GM23248 (cell line): ENCODE measurements at regions not wholly inside any gene's neighbourhood (a gene's known extent, or its start where the extent isn't known, plus 50 kb on each side); places are given as distances from the start of the nearest gene placed in this dataset.

Experiments
- DNase-seq: peaks from one replicate; pipeline ENCODE4 v3.0.0-alpha.2; 2015
- H2AFZ ChIP-seq: fragments of 200-600 bp; sonication (generic); 2 replicates; pipeline ENCODE4 v1.6.1; 2016; ENCODE audit warnings: antibody characterized with exemption
- H3F3A ChIP-seq: fragments of 200-600 bp; sonication (generic); 2 replicates; pipeline ENCODE4 v1.6.1; 2016; ENCODE audit warnings: mild to moderate bottlenecking, antibody characterized with exemption, mixed run types; ENCODE audit not compliant: insufficient read depth
- H3K27ac ChIP-seq: fragments of 200-600 bp; sonication (generic); 2 replicates; pipeline ENCODE4 v1.5.1; 2016; ENCODE audit warnings: mild to moderate bottlenecking
- H3K27me3 ChIP-seq: fragments of 200-600 bp; sonication (generic); replicated peaks from 2 replicates; pipeline ENCODE4 v1.6.1; 2016; ENCODE audit warnings: mild to moderate bottlenecking; ENCODE audit not compliant: insufficient read depth
- H3K36me3 ChIP-seq: fragments of 200-600 bp; sonication (generic); 2 replicates; pipeline ENCODE4 v1.6.1; 2016; ENCODE audit warnings: low read depth, mild to moderate bottlenecking
- H3K4me1 ChIP-seq: fragments of 200-600 bp; sonication (generic); 2 replicates; pipeline ENCODE4 v1.6.1; 2016; ENCODE audit warnings: mild to moderate bottlenecking; ENCODE audit not compliant: insufficient read depth
- H3K4me2 ChIP-seq: fragments of 200-600 bp; sonication (generic); one replicate; pipeline ENCODE4 v1.6.1; 2016; ENCODE audit warnings: mild to moderate bottlenecking; ENCODE audit not compliant: unreplicated experiment
- H3K4me3 ChIP-seq: fragments of 200-600 bp; sonication (generic); 2 replicates; pipeline ENCODE4 v1.5.1; 2016; ENCODE audit warnings: mild to moderate bottlenecking
- H3K79me2 ChIP-seq: fragments of 200-600 bp; sonication (generic); 2 replicates; pipeline ENCODE4 v1.6.1; 2016; ENCODE audit warnings: mild to moderate bottlenecking; ENCODE audit not compliant: insufficient read depth
- H3K9ac ChIP-seq: fragments of 200-600 bp; sonication (generic); 2 replicates; pipeline ENCODE4 v1.6.1; 2016; ENCODE audit warnings: mild to moderate bottlenecking
- H3K9me2 ChIP-seq: fragments of 200-600 bp; sonication (generic); 2 replicates; pipeline ENCODE4 v1.6.1; 2016; ENCODE audit warnings: mixed run types, mild to moderate bottlenecking, moderate library complexity; ENCODE audit not compliant: insufficient read depth
- H3K9me3 ChIP-seq: fragments of 200-600 bp; sonication (generic); one replicate; pipeline ENCODE4 v1.6.1; 2017; ENCODE audit warnings: low read depth
- H4K20me1 ChIP-seq: fragments of 200-600 bp; sonication (generic); 2 replicates; pipeline ENCODE4 v1.6.0; 2016; ENCODE audit not compliant: insufficient read depth
- EZH2 ChIP-seq: fragments of 200-600 bp; sonication (generic); IDR thresholded peaks from 2 replicates; pipeline ENCODE4 v1.6.1; 2018; ENCODE audit warnings: antibody characterized with exemption, mild to moderate bottlenecking; ENCODE audit not compliant: insufficient read depth, poor library complexity, severe bottlenecking
- EZH2phosphoT487 ChIP-seq: fragments of 200-600 bp; sonication (generic); IDR thresholded peaks from 2 replicates; pipeline ENCODE4 v1.6.1; 2018; ENCODE audit warnings: antibody characterized with exemption, moderate library complexity, mild to moderate bottlenecking, low read depth; ENCODE audit not compliant: insufficient read depth
- WGBS, 2 experiments: methylation state at CpG; one replicate each; pipeline ENCODE4 v1.1.6; 2015 to 2017; ENCODE audit warnings: low lambda C conversion rate in 2 of 2, low coverage in 1 of 2; ENCODE audit errors: missing lambda C conversion rate in 2 of 2; 5-methylcytosine and 5-hydroxymethylcytosine counted together
- in situ Hi-C: fragments of 300-500 bp; cut with MboI; formaldehyde crosslinking; loops from 2 replicates; pipeline ENCODE4 v1.15.0; 2020

- no peaks in the 10 kb centered on the region for H3K36me3 ChIP-seq
- no peaks in the 10 kb centered on the region for H4K20me1 ChIP-seq
- H3K27ac ChIP-seq, result no peak overlapping the region
- H3K79me2 ChIP-seq, result no peaks in the 10 kb centered on the region
- H2AFZ ChIP-seq, result no peak overlapping the region
- H3K9me2 ChIP-seq, result no peaks in the 10 kb centered on the region
- 69 to 74% methylated on average over 9 of the region's 9 CpGs for WGBS, 2 experiments
- no peak overlapping the region for H3K9ac ChIP-seq
- in situ Hi-C loops, result no loop called here
- H3K4me2 ChIP-seq, result no peak overlapping the region
- H3K9me3 ChIP-seq, result no peaks in the 10 kb centered on the region
- no peak for DNase-seq
- no peak for TF ChIP-seq EZH2
- no peak for TF ChIP-seq EZH2phosphoT487
- H3K27me3 ChIP-seq, result no peaks in the 10 kb centered on the region
- H3F3A ChIP-seq, result no peaks in the 10 kb centered on the region
- no peak overlapping the region for H3K4me3 ChIP-seq
- peaks cover 8% of the 10 kb centered on the region for H3K4me1 ChIP-seq
Measured at GRCh38 chr3:72306800-72307341, 521.9 kb upstream of the PROK2 start.

GRCh38 chr3:72303926-72304325 is 519.0 kb upstream of the PROK2 start:
- H3K9me2 ChIP-seq, result no peaks in the 10 kb centered on the region
- no peak for DNase-seq
- H3F3A ChIP-seq, result no peaks in the 10 kb centered on the region
- H3K27me3 ChIP-seq, result no peaks in the 10 kb centered on the region
- in situ Hi-C loops, result no loop called here
- no peak overlapping the region for H2AFZ ChIP-seq
- TF ChIP-seq EZH2phosphoT487, result no peak
- no peak for TF ChIP-seq EZH2
- 48 to 54% methylated on average over 7 of the region's 7 CpGs for WGBS, 2 experiments
- H3K4me1 ChIP-seq, result 0 out of 2 replicates have a peak, but pooled peaks cover 3% of the 10 kb centered on the region
- H3K4me3 ChIP-seq, result no peak overlapping the region
- no peak overlapping the region for H3K27ac ChIP-seq
- no peaks in the 10 kb centered on the region for H3K9me3 ChIP-seq
- no peak overlapping the region for H3K9ac ChIP-seq
- no peak overlapping the region for H3K4me2 ChIP-seq
- H3K36me3 ChIP-seq, result no peaks in the 10 kb centered on the region
- H4K20me1 ChIP-seq, result no peaks in the 10 kb centered on the region
- H3K79me2 ChIP-seq, result no peaks in the 10 kb centered on the region

GRCh38 chr3:72301779-72302178 is 516.8 kb upstream of the PROK2 start:
- 0 out of 2 replicates have a peak, but pooled peaks cover 3% of the 10 kb centered on the region for H3K4me1 ChIP-seq
- no peaks in the 10 kb centered on the region for H3K9me2 ChIP-seq
- H3K9me3 ChIP-seq, result no peaks in the 10 kb centered on the region
- no peaks in the 10 kb centered on the region for H3F3A ChIP-seq
- H3K36me3 ChIP-seq, result no peaks in the 10 kb centered on the region
- 84 to 90% methylated on average over 8 of the region's 8 CpGs for WGBS, 2 experiments
- H3K4me3 ChIP-seq, result no peak overlapping the region
- H4K20me1 ChIP-seq, result no peaks in the 10 kb centered on the region
- H3K27ac ChIP-seq, result no peak overlapping the region
- H2AFZ ChIP-seq, result no peak overlapping the region
- TF ChIP-seq EZH2, result no peak
- no peak for TF ChIP-seq EZH2phosphoT487
- H3K9ac ChIP-seq, result no peak overlapping the region
- no peaks in the 10 kb centered on the region for H3K79me2 ChIP-seq
- no peaks in the 10 kb centered on the region for H3K27me3 ChIP-seq
- no peak overlapping the region for H3K4me2 ChIP-seq
- DNase-seq, result no peak
- in situ Hi-C loops, result no loop called here

GRCh38 chr3:72300621-72301020 is 515.7 kb upstream of the PROK2 start:
- no peaks in the 10 kb centered on the region for H3K27me3 ChIP-seq
- H2AFZ ChIP-seq, result no peak overlapping the region
- no peaks in the 10 kb centered on the region for H3K9me2 ChIP-seq
- no peaks in the 10 kb centered on the region for H3F3A ChIP-seq
- no peaks in the 10 kb centered on the region for H3K36me3 ChIP-seq
- 79 to 81% methylated on average over 2 of the region's 2 CpGs for WGBS, 2 experiments
- no peaks in the 10 kb centered on the region for H4K20me1 ChIP-seq
- no peak overlapping the region for H3K27ac ChIP-seq
- no peak overlapping the region for H3K4me3 ChIP-seq
- DNase-seq, result no peak
- no peak overlapping the region for H3K4me2 ChIP-seq
- in situ Hi-C loops, result no loop called here
- TF ChIP-seq EZH2phosphoT487 (no peak), EZH2 (no peak)
- no peaks in the 10 kb centered on the region for H3K9me3 ChIP-seq
- no peaks in the 10 kb centered on the region for H3K79me2 ChIP-seq
- no peak overlapping the region for H3K9ac ChIP-seq
- 0 out of 2 replicates have a peak, but pooled peaks cover 3% of the 10 kb centered on the region for H3K4me1 ChIP-seq

- Histone ChIP-seq H3K4me1 (0 out of 2 replicates have a peak, but pooled peaks cover 3% of the 10 kb centered on the region), H3K9ac (no peak overlapping the region), H3K79me2 (no peaks in the 10 kb centered on the region), H4K20me1 (no peaks in the 10 kb centered on the region), H3K27me3 (no peaks in the 10 kb centered on the region), H3F3A (no peaks in the 10 kb centered on the region), H3K4me2 (no peak overlapping the region), H3K36me3 (no peaks in the 10 kb centered on the region), H3K9me2 (no peaks in the 10 kb centered on the region), H2AFZ (no peak overlapping the region), H3K9me3 (no peaks in the 10 kb centered on the region), H3K4me3 (no peak overlapping the region), H3K27ac (no peak overlapping the region)
- 85 to 94% methylated on average over 4 of the region's 4 CpGs for WGBS, 2 experiments
- DNase-seq, result no peak
- TF ChIP-seq EZH2, result no peak
- TF ChIP-seq EZH2phosphoT487, result no peak
- in situ Hi-C loops, result no loop called here
Measured at GRCh38 chr3:72299823-72300222, 514.9 kb upstream of the PROK2 start.
